ENCODE measurements at regions not wholly inside any gene's neighbourhood (a gene's known extent, or its start where the extent isn't known, plus 50 kb on each side); places are given as distances from the start of the nearest gene placed in this dataset.

- TF ChIP-seq ZNF512 (CRISPR knock-in tag; IDR thresholded peaks at IDR 0.05; ENCODE audit: borderline replicate concordance) (no peak), CTCF (IDR thresholded peaks at IDR 0.05) (no peak), TEAD4 (CRISPR knock-in tag; IDR thresholded peaks at IDR 0.05) (no peak), JUN (CRISPR knock-in tag; IDR thresholded peaks at IDR 0.05) (no peak), CREM (CRISPR knock-in tag; IDR thresholded peaks at IDR 0.05) (no peak), TP53 (CRISPR knock-in tag; IDR thresholded peaks at IDR 0.05) (no peak), MYBL2 (CRISPR knock-in tag; IDR thresholded peaks at IDR 0.05) (no peak), ZNF263 (CRISPR knock-in tag; IDR thresholded peaks at IDR 0.05; ENCODE audit: low read depth) (no peak), E2F1 (CRISPR knock-in tag; IDR thresholded peaks at IDR 0.05) (no peak), MAX (CRISPR knock-in tag; IDR thresholded peaks at IDR 0.05) (no peak), ESRRA (CRISPR knock-in tag; IDR thresholded peaks at IDR 0.05; ENCODE audit: borderline replicate concordance) (no peak), CDX4 (CRISPR knock-in tag; IDR thresholded peaks at IDR 0.05; ENCODE audit: borderline replicate concordance) (no peak)
Observed at GRCh38 chr20:63084563-63084927, 77.8 kb upstream of the BHLHE23 start.

All from WTC11 (cell line).